ENCODE measurements at regions not wholly inside any gene's neighbourhood (a gene's known extent, or its start where the extent isn't known, plus 50 kb on each side); places are given as distances from the start of the nearest gene placed in this dataset.

DNA sequence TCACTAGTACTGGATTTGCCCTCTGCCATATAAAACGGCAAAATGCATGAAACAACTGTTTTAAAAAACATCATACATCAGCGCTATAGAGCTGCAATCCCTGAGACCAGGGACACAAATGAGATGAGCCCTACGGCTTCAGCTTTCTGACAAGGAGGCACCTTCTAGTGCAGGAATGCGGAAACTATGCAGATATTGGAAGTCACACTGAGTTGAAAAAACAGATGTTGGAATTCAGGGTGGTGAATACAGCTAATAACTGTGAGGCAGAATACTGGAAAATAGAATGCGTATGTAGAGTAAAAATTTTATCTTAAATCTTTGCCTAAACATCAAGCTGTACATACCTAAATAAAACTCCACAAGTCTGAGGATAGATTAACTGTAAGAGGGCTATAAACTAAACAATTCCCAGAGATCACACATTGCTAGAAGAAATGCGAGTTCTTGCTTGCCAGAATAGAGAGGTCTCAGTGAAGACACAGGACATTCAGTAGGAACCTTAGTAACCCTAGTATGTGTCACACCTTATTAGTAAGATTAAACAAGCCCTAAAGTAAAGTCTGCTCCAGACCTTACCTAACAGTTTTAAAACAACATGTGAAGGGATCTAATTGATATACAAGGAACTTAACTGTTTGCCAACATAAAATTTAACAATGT lies 541.4 kb upstream of the DDX18 start:
- Histone ChIP-seq H3K27me3 (no peaks in the 10 kb centered on the region), H3K4me3 (no peak overlapping the region), H3K9me3 (no peaks in the 10 kb centered on the region), H3K4me1 (no peaks in the 10 kb centered on the region), H3K27ac (no peak overlapping the region), H3K36me3 (no peaks in the 10 kb centered on the region)
- DNase-seq (ENCODE audit: low spot score in 2 of 2): no peak
- no peak for TF ChIP-seq POLR2AphosphoS5 (IDR thresholded peaks at IDR 0.05)
- TF ChIP-seq EP300 (IDR thresholded peaks at IDR 0.05): no peak
- no peak for TF ChIP-seq POLR2A (IDR thresholded peaks at IDR 0.05)
- no peak for TF ChIP-seq CTCF (IDR thresholded peaks at IDR 0.05)
- WGBS: 38% methylated on average over 6 of the region's 6 CpGs

GRCh38 chr2:117293012-117293411 lies 521.5 kb upstream of the DDX18 start:
- Histone ChIP-seq H3K4me1 (no peaks in the 10 kb centered on the region), H3K36me3 (no peaks in the 10 kb centered on the region), H3K4me3 (no peak overlapping the region), H3K9me3 (no peaks in the 10 kb centered on the region), H3K27ac (no peak overlapping the region), H3K27me3 (no peaks in the 10 kb centered on the region)
- 92% methylated on average over 1 of the region's 1 CpG for WGBS
- no peak for DNase-seq (ENCODE audit: low spot score in 2 of 2)
- TF ChIP-seq POLR2AphosphoS5 (IDR thresholded peaks at IDR 0.05): no peak
- no peak for TF ChIP-seq CTCF (IDR thresholded peaks at IDR 0.05)
- TF ChIP-seq POLR2A (IDR thresholded peaks at IDR 0.05): no peak
- TF ChIP-seq EP300 (IDR thresholded peaks at IDR 0.05): no peak

DNA sequence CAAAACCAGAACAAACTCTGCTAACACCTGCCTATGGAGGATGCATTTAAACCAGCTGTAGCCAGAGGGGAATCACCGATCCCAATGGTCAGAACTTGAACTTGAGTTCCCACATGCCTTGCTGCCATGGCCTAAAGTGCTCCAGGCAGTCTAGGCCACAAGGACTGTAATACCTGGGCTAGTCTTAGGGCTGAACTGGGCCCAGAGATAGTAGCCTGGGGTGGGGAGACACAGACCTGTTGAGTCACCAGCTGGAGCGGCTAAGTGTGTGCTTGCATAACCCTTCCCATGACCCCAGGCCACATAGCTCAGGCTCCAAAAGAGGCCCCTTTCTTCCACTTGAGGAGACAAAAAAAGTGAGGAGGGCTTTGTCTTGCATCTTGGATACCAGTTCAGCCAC lies 515.0 kb upstream of the DDX18 start:
- 89% methylated on average over 2 of the region's 2 CpGs for WGBS
- no peaks in the 10 kb centered on the region for H3K4me1 ChIP-seq
- no peaks in the 10 kb centered on the region for H3K27me3 ChIP-seq
- no peak overlapping the region for H3K4me3 ChIP-seq
- no peak overlapping the region for H3K27ac ChIP-seq
- H3K36me3 ChIP-seq: no peaks in the 10 kb centered on the region
- H3K9me3 ChIP-seq: no peaks in the 10 kb centered on the region
- no peak for TF ChIP-seq CTCF (IDR thresholded peaks at IDR 0.05)
- no peak for TF ChIP-seq EP300 (IDR thresholded peaks at IDR 0.05)
- no peak for TF ChIP-seq POLR2A (IDR thresholded peaks at IDR 0.05)
- TF ChIP-seq POLR2AphosphoS5 (IDR thresholded peaks at IDR 0.05): no peak
- no peak for DNase-seq (ENCODE audit: low spot score in 2 of 2)

DNA sequence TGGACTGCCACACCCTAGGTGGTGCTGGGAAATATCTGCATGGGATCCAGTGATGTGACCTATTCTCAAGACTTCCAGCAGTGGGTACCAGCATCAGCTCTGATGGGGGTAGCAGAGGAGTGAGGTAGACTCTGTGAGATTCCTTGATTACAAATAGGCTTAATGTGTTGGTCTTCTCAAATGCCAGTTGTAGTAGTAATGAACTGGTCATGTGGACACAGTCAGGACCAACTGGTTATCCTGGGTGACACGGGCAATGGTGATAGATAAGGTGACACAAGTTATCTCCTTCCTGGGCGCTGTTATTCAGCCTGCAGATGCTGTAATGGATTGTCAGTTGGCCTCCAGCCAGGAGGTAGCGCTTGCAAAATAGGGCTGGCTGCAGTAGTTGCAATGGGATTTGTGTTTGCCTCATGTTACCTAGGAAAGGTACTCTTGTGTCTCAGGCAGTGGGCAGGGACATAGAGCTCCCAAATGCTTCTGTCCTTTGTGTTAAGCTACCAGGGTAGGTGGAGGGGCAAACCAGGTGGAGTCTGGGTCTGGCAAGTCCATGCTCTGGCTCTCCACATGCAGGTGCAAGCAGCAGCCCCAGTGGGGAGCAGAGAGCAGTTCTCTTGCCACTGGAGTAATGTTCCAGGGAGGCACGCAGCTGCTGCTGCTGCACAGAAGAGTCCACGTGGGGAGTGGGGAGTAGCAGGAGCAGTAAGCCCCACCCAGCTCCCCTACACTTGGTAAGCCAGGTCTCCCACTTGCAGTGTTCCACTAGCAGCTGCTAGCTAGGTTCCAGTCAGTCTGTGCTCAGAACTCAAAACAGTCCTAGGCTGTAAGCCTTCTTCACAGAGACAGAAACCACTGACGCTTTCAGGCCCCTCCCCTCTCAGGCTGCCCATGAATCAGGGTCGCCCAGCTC lies 505.4 kb upstream of the DDX18 start:
- 81% methylated on average over 5 of the region's 7 CpGs for WGBS
- Histone ChIP-seq H3K36me3 (no peaks in the 10 kb centered on the region), H3K9me3 (no peaks in the 10 kb centered on the region), H3K4me3 (no peak overlapping the region), H3K4me1 (no peaks in the 10 kb centered on the region), H3K27ac (no peak overlapping the region), H3K27me3 (no peaks in the 10 kb centered on the region)
- TF ChIP-seq POLR2A (IDR thresholded peaks at IDR 0.05) (no peak), EP300 (IDR thresholded peaks at IDR 0.05) (no peak), POLR2AphosphoS5 (IDR thresholded peaks at IDR 0.05) (no peak), CTCF (IDR thresholded peaks at IDR 0.05) (no peak)
- DNase-seq (ENCODE audit: low spot score in 2 of 2): no peak

- no peak for TF ChIP-seq POLR2A (IDR thresholded peaks at IDR 0.05)
- TF ChIP-seq CTCF (IDR thresholded peaks at IDR 0.05): no peak
- no peak for TF ChIP-seq EP300 (IDR thresholded peaks at IDR 0.05)
- TF ChIP-seq POLR2AphosphoS5 (IDR thresholded peaks at IDR 0.05): no peak
- H3K4me3 ChIP-seq: no peak overlapping the region
- no peak overlapping the region for H3K27ac ChIP-seq
- no peak for DNase-seq (ENCODE audit: low spot score in 2 of 2)
- H3K27me3 ChIP-seq: no peaks in the 10 kb centered on the region
- WGBS: 37% methylated on average over 2 of the region's 2 CpGs
- no peaks in the 10 kb centered on the region for H3K9me3 ChIP-seq
- no peaks in the 10 kb centered on the region for H3K36me3 ChIP-seq
- no peaks in the 10 kb centered on the region for H3K4me1 ChIP-seq
These were observed 492.7 kb upstream of the DDX18 start for GRCh38 chr2:117321816-117322215.

Measured in suprapubic skin (tissue), 4 donors.